ENCODE measurements at regions not wholly inside any gene's neighbourhood (a gene's known extent, or its start where the extent isn't known, plus 50 kb on each side); places are given as distances from the start of the nearest gene placed in this dataset.

GRCh38 chr3:125670945-125671344 lies 75.6 kb upstream of the OSBPL11 start:
- WGBS, 2 donors (ENCODE audit: extremely low coverage in 2 of 2, insufficient read length in 2 of 2, insufficient replicate concordance in 1 of 2) = no CpG with 5 or more reads among the region's 4 CpGs
- Histone ChIP-seq H3K27ac (replicated peaks; ENCODE audit: low read length) (no peak overlapping the region), H3K27me3 (ENCODE audit: control insufficient read depth in 3 of 3, insufficient read depth in 3 of 3, low read depth in 1 of 3, low read length in 3 of 3) (no peaks in the 10 kb centered on the region), H4K91ac (ENCODE audit: low read depth, low read length, poor library complexity) (no peak overlapping the region), H3K4ac (ENCODE audit: low read length) (no peak overlapping the region), H3K36me3 (replicated peaks in 1 of 2; ENCODE audit: control insufficient read depth in 2 of 2, insufficient read depth in 2 of 2, low read length in 2 of 2) (no peaks in the 10 kb centered on the region), H3K9ac (ENCODE audit: low read depth, low read length, poor library complexity) (no peak overlapping the region), H3K4me1 (ENCODE audit: control insufficient read depth in 2 of 2, insufficient read depth in 1 of 2, low read depth in 1 of 2, low read length in 2 of 2) (no peaks in the 10 kb centered on the region), H3K4me3 (ENCODE audit: low read length in 2 of 2) (no peak overlapping the region), H2BK12ac (ENCODE audit: low read length) (no peak overlapping the region), H2AK5ac (ENCODE audit: low read depth, low read length) (no peak overlapping the region), H2BK15ac (ENCODE audit: low read length) (no peak overlapping the region), H2BK5ac (ENCODE audit: low read length) (no peak overlapping the region), H3K23ac (ENCODE audit: low read depth, low read length, poor library complexity) (no peak overlapping the region), H3K18ac (ENCODE audit: low read length) (no peak overlapping the region), H2BK120ac (ENCODE audit: low read depth, low read length) (no peak overlapping the region), H4K8ac (ENCODE audit: low read depth, low read length) (no peak overlapping the region), H3K4me2 (ENCODE audit: insufficient read depth, low read length, poor library complexity, severe bottlenecking) (no peak overlapping the region), H2AFZ (ENCODE audit: low read length) (no peak overlapping the region), H3K9me3 (replicated peaks in 1 of 2; ENCODE audit: control insufficient read depth in 2 of 2, insufficient read depth in 1 of 2, low read depth in 1 of 2, low read length in 2 of 2) (no peaks in the 10 kb centered on the region), H3K14ac (ENCODE audit: low read length) (no peak overlapping the region), H3K79me1 (ENCODE audit: low read depth, low read length) (no peaks in the 10 kb centered on the region)
- no peak for DNase-seq (ENCODE audit: low spot score)

- H3K27ac ChIP-seq (replicated peaks; ENCODE audit: low read length) = no peak overlapping the region
- H2AK5ac ChIP-seq (ENCODE audit: low read depth, low read length) = no peak overlapping the region
- H3K9ac ChIP-seq (ENCODE audit: low read depth, low read length, poor library complexity) = no peak overlapping the region
- H2BK12ac ChIP-seq (ENCODE audit: low read length) = no peak overlapping the region
- H3K79me1 ChIP-seq (ENCODE audit: low read depth, low read length) = no peaks in the 10 kb centered on the region
- no peak overlapping the region for H2BK15ac ChIP-seq (ENCODE audit: low read length)
- H3K4me3 ChIP-seq (ENCODE audit: low read length in 2 of 2) = no peak overlapping the region
- no peak overlapping the region for H4K91ac ChIP-seq (ENCODE audit: low read depth, low read length, poor library complexity)
- H2BK120ac ChIP-seq (ENCODE audit: low read depth, low read length) = no peak overlapping the region
- DNase-seq (ENCODE audit: low spot score) = no peak
- no peak overlapping the region for H3K23ac ChIP-seq (ENCODE audit: low read depth, low read length, poor library complexity)
- no peaks in the 10 kb centered on the region for H3K36me3 ChIP-seq (replicated peaks in 1 of 2; ENCODE audit: control insufficient read depth in 2 of 2, insufficient read depth in 2 of 2, low read length in 2 of 2)
- no peaks in the 10 kb centered on the region for H3K4me1 ChIP-seq (ENCODE audit: control insufficient read depth in 2 of 2, insufficient read depth in 1 of 2, low read depth in 1 of 2, low read length in 2 of 2)
- H3K27me3 ChIP-seq (ENCODE audit: control insufficient read depth in 3 of 3, insufficient read depth in 3 of 3, low read depth in 1 of 3, low read length in 3 of 3) = no peaks in the 10 kb centered on the region
- H3K4ac ChIP-seq (ENCODE audit: low read length) = no peak overlapping the region
- H2AFZ ChIP-seq (ENCODE audit: low read length) = no peak overlapping the region
- WGBS, 2 donors (ENCODE audit: extremely low coverage in 2 of 2, insufficient read length in 2 of 2, insufficient replicate concordance in 1 of 2) = no CpG with 5 or more reads among the region's 39 CpGs
- H3K4me2 ChIP-seq (ENCODE audit: insufficient read depth, low read length, poor library complexity, severe bottlenecking) = no peak overlapping the region
- H4K8ac ChIP-seq (ENCODE audit: low read depth, low read length) = no peak overlapping the region
- H3K9me3 ChIP-seq (replicated peaks in 1 of 2; ENCODE audit: control insufficient read depth in 2 of 2, insufficient read depth in 1 of 2, low read depth in 1 of 2, low read length in 2 of 2) = no peaks in the 10 kb centered on the region
- no peak overlapping the region for H3K18ac ChIP-seq (ENCODE audit: low read length)
- peak overlapping the region; percentile 44 for H3K14ac ChIP-seq (ENCODE audit: low read length)
- no peak overlapping the region for H2BK5ac ChIP-seq (ENCODE audit: low read length)
Measured at GRCh38 chr3:125671461-125672243, 76.4 kb upstream of the OSBPL11 start.

DNA sequence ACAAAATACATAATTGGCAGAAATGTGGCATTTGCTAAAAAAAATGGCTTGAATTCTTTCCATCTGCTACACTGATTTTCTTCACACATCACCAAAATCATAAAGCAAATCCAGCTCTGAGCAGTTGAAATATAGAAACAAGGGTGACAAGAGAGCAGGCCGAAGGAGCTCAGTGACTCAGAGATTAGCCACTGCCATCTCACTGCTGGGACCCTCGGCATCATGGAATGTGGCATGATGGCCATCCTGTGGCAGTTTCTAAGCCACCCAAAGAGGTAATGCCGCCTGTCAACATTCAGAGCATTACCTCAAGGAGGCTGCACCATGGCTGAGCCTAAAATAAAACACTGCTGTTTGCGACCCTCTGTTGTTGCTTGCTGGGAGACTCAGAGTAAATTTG lies 80.5 kb upstream of the OSBPL11 start:
- H2BK15ac ChIP-seq (ENCODE audit: low read length) = no peak overlapping the region
- no peak overlapping the region for H2AK5ac ChIP-seq (ENCODE audit: low read depth, low read length)
- H3K79me1 ChIP-seq (ENCODE audit: low read depth, low read length) = no peaks in the 10 kb centered on the region
- H4K91ac ChIP-seq (ENCODE audit: low read depth, low read length, poor library complexity) = no peak overlapping the region
- H3K4me2 ChIP-seq (ENCODE audit: insufficient read depth, low read length, poor library complexity, severe bottlenecking) = no peak overlapping the region
- no peak overlapping the region for H3K23ac ChIP-seq (ENCODE audit: low read depth, low read length, poor library complexity)
- no peak overlapping the region for H4K8ac ChIP-seq (ENCODE audit: low read depth, low read length)
- H3K27me3 ChIP-seq (ENCODE audit: control insufficient read depth in 3 of 3, insufficient read depth in 3 of 3, low read depth in 1 of 3, low read length in 3 of 3) = no peaks in the 10 kb centered on the region
- WGBS, 2 donors (ENCODE audit: extremely low coverage in 2 of 2, insufficient read length in 2 of 2, insufficient replicate concordance in 1 of 2) = no CpG with 5 or more reads among the region's 4 CpGs
- H3K9ac ChIP-seq (ENCODE audit: low read depth, low read length, poor library complexity) = no peak overlapping the region
- no peak overlapping the region for H3K27ac ChIP-seq (replicated peaks; ENCODE audit: low read length)
- H2AFZ ChIP-seq (ENCODE audit: low read length) = no peak overlapping the region
- no peak overlapping the region for H2BK12ac ChIP-seq (ENCODE audit: low read length)
- H3K4me3 ChIP-seq (ENCODE audit: low read length in 2 of 2) = no peak overlapping the region
- H3K36me3 ChIP-seq (replicated peaks in 1 of 2; ENCODE audit: control insufficient read depth in 2 of 2, insufficient read depth in 2 of 2, low read length in 2 of 2) = no peaks in the 10 kb centered on the region
- no peak for DNase-seq (ENCODE audit: low spot score)
- peak overlapping the region; percentile 27 for H3K18ac ChIP-seq (ENCODE audit: low read length)
- no peaks in the 10 kb centered on the region for H3K4me1 ChIP-seq (ENCODE audit: control insufficient read depth in 2 of 2, insufficient read depth in 1 of 2, low read depth in 1 of 2, low read length in 2 of 2)
- H3K4ac ChIP-seq (ENCODE audit: low read length) = no peak overlapping the region
- H2BK120ac ChIP-seq (ENCODE audit: low read depth, low read length) = no peak overlapping the region
- peaks cover 0 to 3% of the 10 kb centered on the region in 2 donors for H3K9me3 ChIP-seq (replicated peaks in 1 of 2; ENCODE audit: control insufficient read depth in 2 of 2, insufficient read depth in 1 of 2, low read depth in 1 of 2, low read length in 2 of 2)
- H3K14ac ChIP-seq (ENCODE audit: low read length) = no peak overlapping the region
- H2BK5ac ChIP-seq (ENCODE audit: low read length) = no peak overlapping the region

- Histone ChIP-seq H2BK15ac (ENCODE audit: low read length) (no peak overlapping the region), H3K23ac (ENCODE audit: low read depth, low read length, poor library complexity) (no peak overlapping the region), H3K4me1 (ENCODE audit: control insufficient read depth in 2 of 2, insufficient read depth in 1 of 2, low read depth in 1 of 2, low read length in 2 of 2) (no peaks in the 10 kb centered on the region), H2BK120ac (ENCODE audit: low read depth, low read length) (no peak overlapping the region), H4K8ac (ENCODE audit: low read depth, low read length) (no peak overlapping the region), H2BK5ac (ENCODE audit: low read length) (no peak overlapping the region), H2AFZ (ENCODE audit: low read length) (no peak overlapping the region), H3K27ac (replicated peaks; ENCODE audit: low read length) (no peak overlapping the region), H3K4me3 (ENCODE audit: low read length in 2 of 2) (no peak overlapping the region), H3K36me3 (replicated peaks in 1 of 2; ENCODE audit: control insufficient read depth in 2 of 2, insufficient read depth in 2 of 2, low read length in 2 of 2) (no peaks in the 10 kb centered on the region), H3K9me3 (replicated peaks in 1 of 2; ENCODE audit: control insufficient read depth in 2 of 2, insufficient read depth in 1 of 2, low read depth in 1 of 2, low read length in 2 of 2) (peaks cover 0 to 4% of the 10 kb centered on the region in 2 donors), H3K27me3 (ENCODE audit: control insufficient read depth in 3 of 3, insufficient read depth in 3 of 3, low read depth in 1 of 3, low read length in 3 of 3) (no peaks in the 10 kb centered on the region), H3K4ac (ENCODE audit: low read length) (no peak overlapping the region), H3K4me2 (ENCODE audit: insufficient read depth, low read length, poor library complexity, severe bottlenecking) (no peak overlapping the region), H3K9ac (ENCODE audit: low read depth, low read length, poor library complexity) (no peak overlapping the region), H3K79me1 (ENCODE audit: low read depth, low read length) (no peaks in the 10 kb centered on the region), H3K14ac (ENCODE audit: low read length) (no peak overlapping the region), H4K91ac (ENCODE audit: low read depth, low read length, poor library complexity) (no peak overlapping the region), H2AK5ac (ENCODE audit: low read depth, low read length) (no peak overlapping the region), H2BK12ac (ENCODE audit: low read length) (no peak overlapping the region), H3K18ac (ENCODE audit: low read length) (no peak overlapping the region)
- no peak for DNase-seq (ENCODE audit: low spot score)
- no CpG with 5 or more reads among the region's 4 CpGs for WGBS, 2 donors (ENCODE audit: extremely low coverage in 2 of 2, insufficient read length in 2 of 2, insufficient replicate concordance in 1 of 2)
Measured at GRCh38 chr3:125679258-125679657, 84.0 kb upstream of the OSBPL11 start.

All from neuronal stem cell (in vitro differentiated cells).